Endothelial cell of umbilical vein (primary cell): ENCODE measurements at regions not wholly inside any gene's neighbourhood (a gene's known extent, or its start where the extent isn't known, plus 50 kb on each side); places are given as distances from the start of the nearest gene placed in this dataset.
"Not testable (repeated sequence)": the region's sequence is repeated elsewhere in the genome, so short reads cannot be mapped to it uniquely, and the experiment has no call there.

Experiments used
- BruUV-seq: library from RNA; stranded (reverse); fragments of 400-500 nt; replicated peaks from 2 replicates; lab custom pipeline; 2021; lab: Mats Ljungman, UMichigan
- CTCF ChIA-PET: fragments of 300-600, 350-600 bp; sonication (Branson Sonifier 250); formaldehyde crosslinking; loops from one replicate; lab custom pipeline; 2021; ENCODE audit warnings: antibody characterized with exemption, inconsistent platforms; lab: Charles Lee
- POLR2A ChIA-PET: fragments of 300-600, 350-600 bp; sonication (Branson Sonifier 250); formaldehyde crosslinking; loops from one replicate; lab custom pipeline; 2021; ENCODE audit warnings: antibody characterized with exemption, inconsistent platforms; lab: Charles Lee
- DNase-seq: peaks from one replicate; pipeline ENCODE4 v3.0.0-alpha.2; 2011; ENCODE audit warnings: low read depth, low spot score
- FAIRE-seq: peaks from 2 replicates; lab custom pipeline; 2011; peaks lifted over from hg19 to GRCh38; lab: Jason Lieb, UNC
- H2AFZ ChIP-seq: 2 replicates; pipeline ENCODE4 v1.6.0; 2012; ENCODE audit warnings: low read depth, low read length, control low read depth, inconsistent platforms
- H3K27ac ChIP-seq: 2 replicates; pipeline ENCODE4 v1.5.1; 2011; ENCODE audit warnings: low read depth, mild to moderate bottlenecking, control low read depth, low read length, moderate library complexity; ENCODE audit not compliant: insufficient read depth
- H3K27me3 ChIP-seq, 2 experiments: 2 replicates each; pipeline versions ENCODE4 v1.6.0 to v1.6.1; 2011; ENCODE audit warnings: low read length in 2 of 2, mixed read lengths in 1 of 2; ENCODE audit not compliant: control insufficient read depth in 2 of 2, insufficient read depth in 2 of 2
- H3K36me3 ChIP-seq, 2 experiments: 2 replicates in 1 of 2; 3 replicates in 1 of 2; pipeline ENCODE4 v1.5.1; 2011; ENCODE audit warnings: low read length in 2 of 2, mild to moderate bottlenecking in 1 of 2, moderate library complexity in 1 of 2; ENCODE audit not compliant: control insufficient read depth in 2 of 2, insufficient read depth in 2 of 2; ENCODE audit errors: extremely low read depth in 1 of 2
- H3K4me1 ChIP-seq: 3 replicates; pipeline ENCODE4 v1.5.1; 2011; ENCODE audit warnings: mild to moderate bottlenecking, low read length; ENCODE audit not compliant: control insufficient read depth, insufficient read depth; ENCODE audit errors: extremely low read depth
- H3K4me2 ChIP-seq: 2 replicates; pipeline ENCODE4 v1.6.1; 2011; ENCODE audit warnings: low read length, control low read depth, mixed read lengths; ENCODE audit not compliant: insufficient read depth
- H3K4me3 ChIP-seq, 3 experiments: fragments of 200-600 bp in 1 of 3; sonication (generic), shearing (Covaris generic) in 1 of 3; replicated peaks in 1 of 3; 2 replicates each; pipeline ENCODE4 v1.5.1; 2011 to 2016; ENCODE audit warnings: control low read depth in 3 of 3, low read length in 3 of 3, mild to moderate bottlenecking in 2 of 3, inconsistent platforms in 1 of 3, low read depth in 1 of 3, moderate library complexity in 1 of 3; ENCODE audit not compliant: insufficient read depth in 1 of 3
- H3K79me2 ChIP-seq: 2 replicates; pipeline ENCODE4 v1.6.0; 2012; ENCODE audit warnings: low read length, inconsistent platforms; ENCODE audit not compliant: control insufficient read depth, insufficient read depth
- H3K9ac ChIP-seq: replicated peaks from 2 replicates; pipeline ENCODE3; 2011; ENCODE audit warnings: low read length, control low read depth; ENCODE audit not compliant: insufficient read depth; ENCODE audit errors: extremely low read depth
- H3K9me1 ChIP-seq: replicated peaks from 3 replicates; pipeline ENCODE4 v1.6.0; 2011; ENCODE audit warnings: mild to moderate bottlenecking, low read length; ENCODE audit not compliant: control insufficient read depth, insufficient read depth; ENCODE audit errors: extremely low read depth
- H3K9me3 ChIP-seq: replicated peaks from 2 replicates; pipeline ENCODE4 v1.5.1; 2012; ENCODE audit warnings: low read length, inconsistent platforms; ENCODE audit not compliant: control insufficient read depth, insufficient read depth
- H4K20me1 ChIP-seq: replicated peaks from 2 replicates; pipeline ENCODE3; 2011; ENCODE audit warnings: mild to moderate bottlenecking, low read length; ENCODE audit not compliant: control insufficient read depth, insufficient read depth; ENCODE audit errors: extremely low read depth
- EZH2 ChIP-seq: IDR thresholded peaks from 2 replicates; pipeline ENCODE4 v1.6.1; 2012; ENCODE audit warnings: borderline replicate concordance, low read depth, mild to moderate bottlenecking, moderate library complexity, low read length, inconsistent platforms; ENCODE audit not compliant: severe bottlenecking
- FOS ChIP-seq: IDR thresholded peaks from 2 replicates; pipeline ENCODE4 v1.6.1; 2011; ENCODE audit warnings: mild to moderate bottlenecking, low read length, moderate library complexity, borderline replicate concordance; ENCODE audit not compliant: insufficient read depth
- GATA2 ChIP-seq: IDR thresholded peaks from 2 replicates; pipeline ENCODE4 v1.7.0; 2011; ENCODE audit warnings: low read depth, mild to moderate bottlenecking, moderate library complexity, mixed read lengths, low read length; ENCODE audit not compliant: insufficient read length, insufficient read depth
- JUN ChIP-seq: IDR thresholded peaks from 2 replicates; pipeline ENCODE4 v1.6.1; 2011; ENCODE audit warnings: borderline replicate concordance, low read depth; ENCODE audit not compliant: insufficient read length, insufficient read depth
- MYC ChIP-seq: IDR thresholded peaks from one replicate; pipeline ENCODE4 v1.6.1; 2011; ENCODE audit warnings: mild to moderate bottlenecking, low read depth, low read length
- POLR2A ChIP-seq: IDR thresholded peaks from 2 replicates; pipeline ENCODE4 v1.6.1; 2012; ENCODE audit warnings: low read depth, mild to moderate bottlenecking, control low read depth, low read length
- POLR2AphosphoS5 ChIP-seq: IDR thresholded peaks from 2 replicates; pipeline ENCODE4 v1.6.1; 2012; ENCODE audit warnings: low read depth, mild to moderate bottlenecking, control low read depth, low read length, moderate library complexity; ENCODE audit not compliant: insufficient read depth
- dilution Hi-C: fragments of 300-500 bp; cut with MboI; formaldehyde crosslinking; loops from one replicate; pipeline ENCODE4 v1.15.0; 2019; ENCODE audit warnings: low sequenced_read_pairs; ENCODE audit not compliant: extremely low pct_ligation_motif_present
- intact Hi-C: fragments of 100-400 bp; cut with micrococcal nuclease; formaldehyde crosslinking; loops from one replicate; pipeline ENCODE4 v1.10.0; 2022
- TF ChIP-seq, protein P1 (sequence below), 2 donors: IDR thresholded peaks; 1 replicate in 1 of 2; 2 replicates in 1 of 2; pipeline ENCODE4 v1.5.1; 2011; ENCODE audit warnings: low read length in 2 of 2, mild to moderate bottlenecking in 2 of 2, moderate library complexity in 2 of 2, control low read depth in 1 of 2, inconsistent platforms in 1 of 2, low read depth in 1 of 2; ENCODE audit not compliant: insufficient read depth in 1 of 2; ENCODE audit errors: extremely low read depth in 1 of 2
- TF ChIP-seq, protein P2 (sequence below): IDR thresholded peaks from 2 replicates; pipeline ENCODE4 v1.6.1; 2011; ENCODE audit not compliant: insufficient read depth, insufficient read length

DNA sequence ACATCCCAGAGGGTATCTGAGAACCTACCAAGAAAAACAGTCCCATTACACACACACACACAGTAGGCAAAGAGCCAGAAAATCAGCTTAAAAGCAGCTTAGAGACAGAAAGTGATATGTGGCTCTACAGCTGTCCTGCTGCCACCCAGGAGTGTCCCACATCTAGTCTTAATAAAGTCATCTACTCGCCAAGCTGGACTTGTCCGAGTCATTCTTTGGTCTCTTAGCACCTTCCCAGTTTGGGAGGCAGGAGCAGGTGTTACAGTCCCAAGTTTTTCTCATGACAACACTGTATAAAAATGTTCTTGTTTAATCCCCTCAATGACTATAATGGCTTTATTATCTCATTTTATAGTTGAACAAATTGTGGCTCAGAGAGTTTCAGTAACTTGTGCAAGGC lies 252.5 kb upstream of the CASK start:
- dilution Hi-C loops = no loop called here
- H3K9me3 ChIP-seq = no peaks in the 10 kb centered on the region
- DNase-seq = no peak
- TF ChIP-seq EZH2 (no peak), POLR2A (no peak), POLR2AphosphoS5 (no peak), MYC (no peak), JUN (no peak), GATA2 (no peak), FOS (no peak)
- TF ChIP-seq, protein P1, sequence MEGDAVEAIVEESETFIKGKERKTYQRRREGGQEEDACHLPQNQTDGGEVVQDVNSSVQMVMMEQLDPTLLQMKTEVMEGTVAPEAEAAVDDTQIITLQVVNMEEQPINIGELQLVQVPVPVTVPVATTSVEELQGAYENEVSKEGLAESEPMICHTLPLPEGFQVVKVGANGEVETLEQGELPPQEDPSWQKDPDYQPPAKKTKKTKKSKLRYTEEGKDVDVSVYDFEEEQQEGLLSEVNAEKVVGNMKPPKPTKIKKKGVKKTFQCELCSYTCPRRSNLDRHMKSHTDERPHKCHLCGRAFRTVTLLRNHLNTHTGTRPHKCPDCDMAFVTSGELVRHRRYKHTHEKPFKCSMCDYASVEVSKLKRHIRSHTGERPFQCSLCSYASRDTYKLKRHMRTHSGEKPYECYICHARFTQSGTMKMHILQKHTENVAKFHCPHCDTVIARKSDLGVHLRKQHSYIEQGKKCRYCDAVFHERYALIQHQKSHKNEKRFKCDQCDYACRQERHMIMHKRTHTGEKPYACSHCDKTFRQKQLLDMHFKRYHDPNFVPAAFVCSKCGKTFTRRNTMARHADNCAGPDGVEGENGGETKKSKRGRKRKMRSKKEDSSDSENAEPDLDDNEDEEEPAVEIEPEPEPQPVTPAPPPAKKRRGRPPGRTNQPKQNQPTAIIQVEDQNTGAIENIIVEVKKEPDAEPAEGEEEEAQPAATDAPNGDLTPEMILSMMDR (IDR thresholded peaks at IDR 0.05; ENCODE audit: extremely low read depth in 1 of 2, insufficient read depth in 1 of 2, low read depth in 1 of 2, low read length in 2 of 2) = no peak
- TF ChIP-seq, protein P2, sequence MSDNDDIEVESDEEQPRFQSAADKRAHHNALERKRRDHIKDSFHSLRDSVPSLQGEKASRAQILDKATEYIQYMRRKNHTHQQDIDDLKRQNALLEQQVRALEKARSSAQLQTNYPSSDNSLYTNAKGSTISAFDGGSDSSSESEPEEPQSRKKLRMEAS = no peak
- no peaks in the 10 kb centered on the region for H4K20me1 ChIP-seq
- FAIRE-seq = no peak
- H3K4me3 ChIP-seq = no peak overlapping the region
- H3K27me3 ChIP-seq = no peaks in the 10 kb centered on the region
- ChIA-PET CTCF (no interaction called here), POLR2A (no interaction called here)
- H3K27ac ChIP-seq = no peak overlapping the region
- no peaks in the 10 kb centered on the region for H3K36me3 ChIP-seq
- H3K4me1 ChIP-seq = no peaks in the 10 kb centered on the region
- no TSS peak for BruUV-seq
- H3K9me1 ChIP-seq = no peaks in the 10 kb centered on the region
- no peak overlapping the region for H3K9ac ChIP-seq
- H2AFZ ChIP-seq = no peak overlapping the region
- H3K4me2 ChIP-seq = no peak overlapping the region
- intact Hi-C loops = no loop called here
- no peaks in the 10 kb centered on the region for H3K79me2 ChIP-seq

DNA sequence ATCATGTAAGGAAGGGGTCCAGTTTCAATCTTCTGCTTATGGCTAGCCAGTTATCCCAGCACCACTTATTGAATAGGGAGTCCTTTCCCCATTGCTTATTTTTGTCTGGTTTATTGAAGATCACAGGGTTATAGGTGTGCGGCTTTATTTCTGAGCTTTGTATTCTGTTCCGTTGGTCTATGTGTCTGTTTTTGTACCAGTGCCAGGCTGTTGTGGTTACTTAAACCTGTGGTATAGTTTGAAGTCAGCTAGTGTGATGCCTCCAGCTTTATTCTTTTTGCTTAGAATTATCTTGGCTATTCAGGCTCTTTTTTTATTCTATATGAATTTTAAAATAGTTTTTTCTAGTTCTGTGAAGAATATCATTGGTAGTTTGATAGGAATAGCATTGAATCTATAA lies 234.6 kb upstream of the CASK start:
- H3K4me3 ChIP-seq, intact Hi-C loops, H3K36me3 ChIP-seq, H3K9me1 ChIP-seq, H3K79me2 ChIP-seq, H2AFZ ChIP-seq, H3K4me2 ChIP-seq, H3K4me1 ChIP-seq, DNase-seq, H3K9ac ChIP-seq, FAIRE-seq, CTCF ChIA-PET, dilution Hi-C loops, H3K9me3 ChIP-seq, BruUV-seq, H4K20me1 ChIP-seq, H3K27me3 ChIP-seq, H3K27ac ChIP-seq, POLR2A ChIA-PET: not testable (repeated sequence)
